ENCODE measurements at regions not wholly inside any gene's neighbourhood (a gene's known extent, or its start where the extent isn't known, plus 50 kb on each side); places are given as distances from the start of the nearest gene placed in this dataset.

DNA sequence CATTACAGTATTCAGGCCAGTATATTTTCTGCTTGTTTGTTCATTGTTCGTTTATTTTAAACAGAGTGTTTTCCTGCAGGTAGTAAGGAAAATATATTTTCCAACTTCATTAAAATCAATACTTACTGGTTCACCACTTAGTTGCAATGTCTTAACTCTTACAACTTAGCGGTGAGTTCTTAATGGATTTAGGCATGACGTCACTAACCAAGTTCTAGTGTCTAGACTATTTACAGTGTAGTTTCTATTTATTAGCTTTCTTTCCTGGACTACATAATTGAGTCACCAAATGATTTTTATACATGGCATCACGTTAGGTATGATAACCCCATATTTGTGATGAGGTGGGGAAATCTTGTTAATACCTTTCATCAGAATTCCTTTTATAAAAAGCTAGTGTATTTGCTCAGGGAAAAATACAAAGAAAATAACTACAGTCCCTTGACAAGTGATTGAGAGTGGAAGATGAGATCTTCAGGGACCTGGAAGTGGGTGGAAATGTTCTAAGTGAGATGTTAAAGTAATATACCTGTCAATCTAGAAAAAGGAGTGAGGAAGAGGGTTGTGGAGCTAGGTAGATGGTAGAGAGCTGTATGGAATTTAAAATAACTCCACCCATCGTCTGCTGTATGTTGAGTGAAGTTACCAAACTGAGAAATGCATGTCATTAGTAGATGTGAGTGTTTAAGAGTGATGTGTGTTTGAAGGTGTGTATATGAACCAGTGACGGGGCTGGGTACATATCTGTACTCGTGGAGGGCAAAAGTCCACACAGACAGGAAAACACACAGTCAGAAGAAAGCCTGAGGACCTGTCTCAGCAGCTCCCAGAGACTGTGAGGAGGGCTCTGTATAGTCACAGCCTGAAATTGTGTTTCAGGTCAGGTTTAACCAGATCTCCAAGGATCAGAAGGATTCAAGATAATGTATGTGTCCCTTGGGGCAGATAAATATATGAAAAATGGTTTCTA is 197.6 kb upstream of the ADAMTS5 start:
- TF ChIP-seq, protein P1, sequence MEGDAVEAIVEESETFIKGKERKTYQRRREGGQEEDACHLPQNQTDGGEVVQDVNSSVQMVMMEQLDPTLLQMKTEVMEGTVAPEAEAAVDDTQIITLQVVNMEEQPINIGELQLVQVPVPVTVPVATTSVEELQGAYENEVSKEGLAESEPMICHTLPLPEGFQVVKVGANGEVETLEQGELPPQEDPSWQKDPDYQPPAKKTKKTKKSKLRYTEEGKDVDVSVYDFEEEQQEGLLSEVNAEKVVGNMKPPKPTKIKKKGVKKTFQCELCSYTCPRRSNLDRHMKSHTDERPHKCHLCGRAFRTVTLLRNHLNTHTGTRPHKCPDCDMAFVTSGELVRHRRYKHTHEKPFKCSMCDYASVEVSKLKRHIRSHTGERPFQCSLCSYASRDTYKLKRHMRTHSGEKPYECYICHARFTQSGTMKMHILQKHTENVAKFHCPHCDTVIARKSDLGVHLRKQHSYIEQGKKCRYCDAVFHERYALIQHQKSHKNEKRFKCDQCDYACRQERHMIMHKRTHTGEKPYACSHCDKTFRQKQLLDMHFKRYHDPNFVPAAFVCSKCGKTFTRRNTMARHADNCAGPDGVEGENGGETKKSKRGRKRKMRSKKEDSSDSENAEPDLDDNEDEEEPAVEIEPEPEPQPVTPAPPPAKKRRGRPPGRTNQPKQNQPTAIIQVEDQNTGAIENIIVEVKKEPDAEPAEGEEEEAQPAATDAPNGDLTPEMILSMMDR (conservative IDR thresholded peaks at IDR 0.05; ENCODE audit: low read depth, low read length) = no peak
- H3K4me3 ChIP-seq (ENCODE audit: low read depth, low read length) = no peak overlapping the region
- DNase-seq (ENCODE audit: low read depth) = no peak

GRCh38 chr21:27158967-27159366 is 192.1 kb upstream of the ADAMTS5 start:
- DNase-seq (ENCODE audit: low read depth) = peak; percentile 13
- no peak overlapping the region for H3K4me3 ChIP-seq (ENCODE audit: low read depth, low read length)
- TF ChIP-seq, protein P1 (conservative IDR thresholded peaks at IDR 0.05; ENCODE audit: low read depth, low read length) = no peak

DNA sequence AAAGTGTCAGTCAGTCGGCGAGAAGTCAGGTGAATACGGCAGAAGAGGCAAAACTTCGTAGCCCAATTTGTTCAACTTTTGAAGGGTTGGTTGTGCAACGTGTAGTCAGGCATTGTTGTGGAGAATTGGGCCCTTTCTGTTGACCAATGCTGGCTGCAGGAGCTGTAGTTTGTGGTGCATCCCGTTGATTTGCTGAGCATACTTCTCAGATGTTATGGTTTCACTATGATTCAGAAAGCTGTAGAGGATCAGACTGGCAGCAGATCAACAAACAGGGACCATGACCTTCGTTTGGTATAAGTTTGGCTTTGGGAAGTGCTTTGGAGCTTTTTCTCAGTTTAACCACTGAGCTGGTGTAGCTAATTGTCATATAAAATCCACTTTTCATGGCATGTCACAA is 190.2 kb upstream of the ADAMTS5 start:
- TF ChIP-seq, protein P1 (conservative IDR thresholded peaks at IDR 0.05; ENCODE audit: low read depth, low read length) = no peak
- H3K4me3 ChIP-seq (ENCODE audit: low read depth, low read length) = no peak overlapping the region
- no peak for DNase-seq (ENCODE audit: low read depth)

DNA sequence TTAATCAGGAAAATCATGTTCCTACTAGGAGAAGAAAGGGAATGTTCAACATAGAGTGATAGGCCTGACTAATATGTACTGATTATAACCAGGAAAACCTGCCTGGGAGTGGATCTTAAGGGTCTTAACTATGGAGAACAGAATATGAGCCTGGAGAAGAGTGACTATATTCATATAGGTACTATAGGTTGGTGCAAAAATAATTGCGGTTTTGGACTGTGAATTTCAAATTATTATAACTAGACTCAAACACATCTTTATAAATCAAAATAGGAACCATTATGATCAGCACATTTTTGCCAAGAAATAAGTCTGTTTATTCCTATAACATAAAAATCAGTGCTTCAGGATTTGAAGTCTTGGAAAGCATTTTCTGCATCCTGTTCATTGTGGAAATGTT is 189.8 kb upstream of the ADAMTS5 start:
- DNase-seq (ENCODE audit: low read depth) = no peak
- TF ChIP-seq, protein P1 (conservative IDR thresholded peaks at IDR 0.05; ENCODE audit: low read depth, low read length) = no peak
- H3K4me3 ChIP-seq (ENCODE audit: low read depth, low read length) = no peak overlapping the region

- H3K4me3 ChIP-seq (ENCODE audit: low read depth, low read length) = no peak overlapping the region
- TF ChIP-seq, protein P1 (conservative IDR thresholded peaks at IDR 0.05; ENCODE audit: low read depth, low read length) = no peak
- no peak for DNase-seq (ENCODE audit: low read depth)
Measured at GRCh38 chr21:27155130-27155500, 188.2 kb upstream of the ADAMTS5 start.

DNA sequence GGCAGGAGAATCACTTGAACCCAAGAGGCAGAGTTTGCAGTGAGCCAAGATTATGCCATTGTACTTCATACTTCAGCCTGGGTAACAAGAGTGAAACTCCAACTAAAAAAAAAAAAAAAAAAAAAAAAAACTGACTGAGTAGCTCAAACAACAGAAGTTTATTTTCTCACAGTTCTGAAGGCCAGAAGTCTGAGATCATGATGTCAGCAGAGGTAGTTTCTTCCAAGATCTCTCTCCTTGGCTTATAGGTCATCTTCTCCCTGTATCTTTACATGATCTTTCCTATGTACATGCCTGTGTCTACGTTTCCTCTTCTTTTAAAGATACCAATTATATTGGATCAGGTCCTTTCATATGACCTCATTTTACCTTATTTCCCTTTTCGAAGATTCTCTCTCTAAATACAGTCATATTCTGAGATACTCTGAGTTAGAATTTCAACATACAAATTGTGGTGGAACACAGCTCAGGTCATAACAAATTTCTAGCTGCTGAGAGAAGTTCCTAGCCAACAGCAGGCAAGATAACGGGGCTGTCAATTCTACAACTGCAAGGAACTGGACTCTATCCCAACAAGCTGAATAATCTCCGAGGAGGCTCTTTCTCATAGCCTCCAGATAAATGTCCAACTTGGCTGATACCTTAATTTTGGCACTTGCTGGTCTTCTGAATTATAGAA is 187.7 kb upstream of the ADAMTS5 start:
- TF ChIP-seq, protein P1 (conservative IDR thresholded peaks at IDR 0.05; ENCODE audit: low read depth, low read length) = no peak
- peak; percentile 31 for DNase-seq (ENCODE audit: low read depth)
- H3K4me3 ChIP-seq (ENCODE audit: low read depth, low read length) = no peak overlapping the region

All from choroid plexus epithelial cell (primary cell).